Bone marrow (tissue), 2 donors: ENCODE measurements at regions not wholly inside any gene's neighbourhood (a gene's known extent, or its start where the extent isn't known, plus 50 kb on each side); places are given as distances from the start of the nearest gene placed in this dataset.

ENCODE experiments used
- DNase-seq, 2 donors: peaks; one replicate each; lab custom pipeline; 2025; lab: John Stamatoyannopoulos, UW

DNA sequence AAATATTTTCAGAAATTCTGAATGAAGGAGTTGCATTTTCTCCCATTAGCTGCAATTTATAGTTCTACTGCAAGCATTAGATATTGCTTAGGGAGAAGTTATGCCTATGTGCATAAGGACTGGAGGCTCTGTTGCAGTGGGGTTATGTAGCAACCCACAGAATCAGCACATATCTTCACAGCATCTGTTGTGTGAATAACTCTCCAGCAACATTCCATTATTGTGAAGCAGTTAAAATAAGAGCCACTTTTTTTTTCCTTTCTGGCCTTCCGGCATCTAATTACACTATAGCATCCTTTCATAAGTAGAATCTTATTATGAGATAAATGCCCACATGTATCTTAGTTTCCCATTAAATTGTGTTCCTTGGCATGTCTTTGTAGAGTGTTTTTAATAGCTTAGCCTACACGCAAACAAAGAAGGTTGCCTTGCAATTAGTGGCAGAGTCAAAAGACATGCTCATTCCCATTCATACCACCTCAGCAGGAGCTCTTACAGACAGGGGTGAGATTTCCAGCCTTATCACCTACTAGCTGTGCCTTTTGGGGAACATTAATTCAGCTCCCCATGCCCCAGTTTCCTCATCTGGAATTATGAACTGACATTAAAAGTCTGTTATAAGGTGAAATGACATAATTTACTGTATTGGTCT lies 596.0 kb upstream of the GOT2 start:
- no peak for DNase-seq

DNA sequence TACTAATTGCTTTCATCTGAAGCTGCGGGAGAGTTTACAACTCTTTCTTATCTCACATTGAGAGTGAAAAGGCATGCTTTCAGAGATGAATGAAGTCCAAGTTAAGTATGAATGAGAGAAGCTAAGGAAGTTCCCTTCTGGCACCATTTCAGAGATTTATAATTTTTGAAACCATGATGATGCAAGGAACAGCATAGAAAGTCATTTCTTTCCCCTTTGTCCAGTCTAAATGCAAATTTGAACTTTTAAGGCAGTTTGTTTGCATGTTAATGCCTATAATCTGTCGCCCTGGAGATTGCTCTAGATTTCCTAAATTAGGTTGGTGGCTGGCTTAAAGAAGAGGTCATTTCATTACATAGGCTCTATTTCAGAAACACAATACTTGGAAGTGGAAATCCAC lies 594.8 kb upstream of the GOT2 start:
- no peak for DNase-seq

DNA sequence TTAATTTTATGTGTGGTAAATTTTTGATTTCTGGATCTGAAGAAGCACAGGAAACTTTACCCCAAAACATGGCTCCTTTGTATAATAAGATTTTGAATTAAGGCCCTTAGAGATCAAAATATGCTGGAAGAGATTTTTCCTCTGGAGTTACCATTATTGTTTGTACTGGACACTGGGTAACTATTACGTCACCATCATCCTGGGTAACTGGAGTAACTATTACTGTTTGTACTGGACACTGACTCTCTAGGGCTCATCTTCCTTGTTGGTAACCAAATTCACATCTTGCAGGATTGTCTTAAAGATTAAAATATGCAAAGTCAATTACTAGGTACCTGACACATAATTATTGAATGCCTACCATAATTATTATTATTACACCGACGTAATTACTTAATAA lies 593.8 kb upstream of the GOT2 start:
- no peak for DNase-seq

DNA sequence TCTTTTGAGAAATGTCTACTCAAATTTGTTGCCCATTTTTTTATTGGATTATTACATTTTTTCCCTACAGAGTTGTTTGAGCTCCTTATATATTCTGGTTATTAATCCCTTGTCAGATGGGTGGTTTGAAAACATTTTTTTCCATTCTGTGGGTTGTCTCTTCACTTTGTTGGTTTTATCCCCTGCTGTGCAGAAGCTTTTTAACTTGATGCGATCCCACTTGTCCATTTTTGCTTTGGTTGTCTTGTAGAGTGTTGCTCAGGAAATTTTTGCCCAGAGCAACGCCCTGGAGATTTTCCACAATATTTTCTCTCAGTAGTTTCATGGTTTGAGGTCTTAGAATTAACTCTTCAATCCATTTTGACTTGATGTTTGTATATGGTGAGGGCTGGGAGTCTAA lies 592.8 kb upstream of the GOT2 start:
- DNase-seq: no peak

DNA sequence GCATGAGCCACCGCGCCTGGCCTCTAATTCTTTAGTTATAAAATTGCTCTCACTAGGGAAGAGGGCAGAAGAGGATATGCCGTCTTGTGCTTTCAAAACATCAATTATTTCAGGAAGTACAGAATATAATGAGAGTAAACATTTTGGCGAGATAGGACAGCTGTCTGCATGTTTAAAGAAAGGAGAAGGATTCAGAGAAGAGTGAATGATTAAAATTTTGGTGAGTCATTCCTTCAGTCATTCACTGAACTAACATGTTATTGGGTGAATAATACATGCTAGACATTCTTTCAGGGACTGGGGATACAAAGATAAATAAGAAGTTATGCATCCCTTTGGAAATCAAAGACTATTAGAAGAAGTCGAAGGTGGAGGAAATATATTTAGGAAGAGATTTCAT lies 590.3 kb upstream of the GOT2 start:
- no peak for DNase-seq

DNA sequence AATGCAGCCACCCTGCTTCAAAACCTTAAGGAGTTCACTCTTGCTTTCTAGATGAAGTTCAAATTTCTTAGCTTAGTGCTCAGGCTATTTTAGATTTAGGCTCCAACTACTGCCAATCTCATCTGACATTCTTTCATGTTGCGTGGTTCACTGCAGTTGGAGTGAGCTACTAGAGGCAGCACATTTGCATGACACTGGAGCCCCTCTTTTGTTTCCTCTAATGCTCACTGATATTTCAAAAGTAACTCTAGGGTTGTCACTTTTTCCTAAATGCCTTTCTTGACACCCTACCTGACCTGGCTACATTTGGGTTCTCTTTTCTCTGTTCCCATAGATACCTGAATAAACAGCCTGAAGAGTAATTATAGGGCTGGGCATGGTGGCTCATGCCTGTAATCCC lies 586.5 kb upstream of the GOT2 start:
- no peak for DNase-seq

DNA sequence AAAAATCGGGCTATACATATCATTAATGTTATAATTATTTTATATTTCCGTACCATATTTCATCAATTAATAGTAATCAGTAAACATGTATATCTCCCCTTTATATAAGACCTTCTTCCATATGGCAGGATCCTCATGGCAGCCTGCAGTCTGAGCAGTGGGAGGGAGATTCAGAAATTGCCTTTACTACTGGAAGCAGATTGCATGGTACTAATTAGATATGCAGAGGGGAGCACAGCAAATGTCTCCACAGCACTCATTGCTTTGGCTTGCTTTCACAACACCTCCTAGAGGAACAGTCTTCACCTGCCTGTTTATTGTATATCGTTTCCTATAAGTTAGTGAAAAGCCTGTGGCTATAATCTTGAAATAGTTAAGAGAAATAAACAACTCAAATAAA lies 585.8 kb upstream of the GOT2 start:
- DNase-seq: no peak

DNA sequence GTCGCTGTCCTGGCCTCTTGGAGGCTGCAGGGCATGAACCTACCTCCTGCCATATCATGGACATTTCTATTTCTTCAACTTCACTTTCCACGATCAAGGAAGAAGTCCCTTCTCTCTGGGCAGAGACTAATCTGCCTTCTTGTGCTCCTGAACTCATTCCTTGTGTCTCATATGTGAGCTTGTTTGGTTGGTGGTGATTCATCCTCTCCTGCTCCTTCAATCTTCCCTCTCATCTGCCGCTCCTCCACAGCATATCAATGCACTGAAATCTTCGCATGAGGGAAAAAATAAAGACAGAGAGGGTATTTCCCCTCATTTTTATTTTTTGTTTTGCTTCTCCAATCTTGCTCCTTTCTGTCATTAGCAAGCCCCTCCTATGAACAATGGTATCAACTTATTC lies 571.7 kb upstream of the GOT2 start:
- no peak for DNase-seq

DNA sequence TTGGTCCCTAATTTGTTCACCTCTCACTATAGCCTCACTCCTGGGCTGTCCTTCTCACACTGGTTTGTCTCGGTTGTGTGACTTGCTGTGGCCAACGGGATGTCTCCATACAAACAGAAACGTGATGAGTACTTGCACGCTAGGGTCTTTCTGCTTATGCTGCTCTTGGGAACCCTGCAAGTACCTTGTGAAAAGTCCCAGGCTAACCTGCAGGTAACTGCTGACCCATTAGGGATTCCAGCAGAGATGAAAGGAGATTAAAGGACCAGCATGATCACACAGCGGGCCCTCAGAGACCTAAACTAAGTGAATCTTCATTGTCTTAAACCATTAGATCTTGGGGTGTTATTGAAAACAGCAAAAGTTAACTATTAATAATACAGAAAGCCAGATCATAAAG lies 562.8 kb upstream of the GOT2 start:
- no peak for DNase-seq

DNA sequence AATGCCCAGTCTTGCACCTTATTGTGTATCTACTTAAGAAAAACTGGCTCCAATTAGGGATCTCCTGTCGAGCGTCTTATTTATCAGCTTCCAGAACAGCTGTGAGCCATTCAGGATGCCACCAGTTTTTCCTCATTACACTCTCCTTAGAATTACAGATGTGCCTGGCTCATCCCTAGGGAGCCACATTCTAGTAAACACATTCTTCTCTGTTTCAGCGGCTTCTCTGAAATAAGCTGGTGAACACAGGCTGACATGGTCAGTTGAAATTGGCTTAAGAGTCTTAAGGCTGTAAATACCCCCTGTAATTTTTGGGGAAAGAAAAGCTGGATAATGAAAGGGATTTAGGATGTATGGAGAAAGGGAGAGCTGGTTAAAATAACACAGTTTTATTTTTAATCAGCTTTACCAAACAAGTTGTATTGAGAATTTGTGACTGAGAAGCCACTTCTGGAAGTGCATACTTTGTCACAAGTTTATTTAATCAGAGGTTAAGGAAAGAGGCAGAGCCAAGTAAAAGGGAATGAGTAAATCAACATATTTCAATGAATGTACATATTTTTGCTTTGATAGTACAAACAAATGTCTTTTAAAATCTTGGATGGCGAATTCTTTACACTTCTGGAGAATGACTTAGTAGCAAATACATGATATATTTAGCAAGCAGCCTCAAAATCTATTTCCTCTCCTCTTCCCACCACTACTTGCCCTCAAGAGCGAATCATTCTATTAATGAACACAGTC lies 562.0 kb upstream of the GOT2 start:
- no peak for DNase-seq

DNA sequence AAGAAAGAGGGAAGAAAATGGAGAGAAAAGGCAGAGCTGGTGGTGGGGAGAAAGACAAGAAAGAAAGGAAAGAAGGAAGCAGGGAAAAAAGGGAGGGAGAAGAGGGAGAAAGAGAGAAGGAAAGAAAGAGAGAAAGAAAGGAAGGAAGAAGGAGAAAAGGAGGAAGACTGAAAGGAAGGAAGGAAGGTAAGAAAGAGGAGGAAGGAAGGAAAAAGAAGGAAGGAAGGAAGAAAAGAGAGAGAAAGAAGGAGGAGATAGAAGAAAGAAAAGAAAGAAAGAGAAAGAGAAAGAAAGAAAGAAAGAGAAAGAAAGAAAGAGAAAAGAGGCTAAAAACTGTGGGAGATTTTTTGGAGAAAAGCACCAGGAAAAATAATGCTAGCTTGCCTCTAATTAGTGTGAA lies 561.4 kb upstream of the GOT2 start:
- DNase-seq: no peak

DNA sequence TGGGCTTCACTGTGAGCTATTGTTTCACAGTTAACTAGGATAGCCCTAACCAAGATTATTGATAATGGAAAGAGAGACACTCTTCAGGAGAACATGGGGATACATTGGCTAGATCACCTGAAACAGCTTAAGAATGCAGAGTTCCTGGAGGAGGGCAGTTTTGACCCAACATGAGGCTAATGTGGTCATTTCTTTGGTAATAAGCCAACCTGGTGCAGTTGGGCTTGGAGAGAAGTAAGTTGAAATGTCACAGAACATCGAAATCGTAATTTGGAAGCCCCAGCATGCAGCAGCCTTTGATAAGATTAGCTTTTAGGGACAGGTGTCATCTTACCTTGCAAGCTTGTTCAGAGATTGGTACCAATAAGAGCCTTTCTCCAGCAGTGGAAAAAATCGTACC lies 556.6 kb upstream of the GOT2 start:
- no peak for DNase-seq

DNA sequence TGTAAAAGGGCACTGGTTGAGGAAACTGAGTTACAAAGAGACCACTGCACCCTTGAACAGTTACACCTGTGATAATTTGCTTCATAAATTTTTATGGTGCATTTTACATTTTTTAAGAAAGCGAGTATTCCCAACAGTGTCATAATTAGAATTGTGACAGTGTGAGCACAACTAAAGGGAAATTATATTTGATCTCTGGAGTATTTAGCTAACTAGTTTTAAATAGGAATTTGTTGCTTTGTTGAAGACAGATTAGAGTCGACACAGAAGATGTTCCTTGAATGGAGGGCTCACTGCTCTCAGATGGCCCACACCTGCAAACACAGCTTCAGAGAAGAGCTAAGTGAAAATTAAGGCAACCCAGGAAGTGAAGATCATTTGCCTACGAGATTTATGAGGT lies 555.0 kb upstream of the GOT2 start:
- DNase-seq: no peak

DNA sequence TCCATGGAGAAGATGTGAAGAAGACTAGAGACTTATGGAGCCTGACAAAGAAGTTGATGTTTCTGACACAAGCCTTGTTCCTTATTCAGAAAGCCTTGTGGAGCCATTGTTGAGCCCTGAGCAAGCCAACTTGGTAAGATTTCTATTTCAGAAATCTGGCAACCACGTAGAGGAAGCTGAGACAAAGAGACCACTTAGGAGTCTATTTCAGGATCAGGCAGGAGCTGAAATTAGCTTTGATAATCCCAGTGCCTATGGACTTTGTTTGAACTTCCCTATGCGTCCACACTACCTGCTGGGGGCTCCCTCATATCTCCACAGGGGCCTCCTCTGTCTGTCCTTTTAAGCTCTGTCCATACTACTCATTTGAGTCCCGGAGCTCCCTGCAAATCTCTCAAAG lies 540.0 kb upstream of the GOT2 start:
- no peak for DNase-seq

DNA sequence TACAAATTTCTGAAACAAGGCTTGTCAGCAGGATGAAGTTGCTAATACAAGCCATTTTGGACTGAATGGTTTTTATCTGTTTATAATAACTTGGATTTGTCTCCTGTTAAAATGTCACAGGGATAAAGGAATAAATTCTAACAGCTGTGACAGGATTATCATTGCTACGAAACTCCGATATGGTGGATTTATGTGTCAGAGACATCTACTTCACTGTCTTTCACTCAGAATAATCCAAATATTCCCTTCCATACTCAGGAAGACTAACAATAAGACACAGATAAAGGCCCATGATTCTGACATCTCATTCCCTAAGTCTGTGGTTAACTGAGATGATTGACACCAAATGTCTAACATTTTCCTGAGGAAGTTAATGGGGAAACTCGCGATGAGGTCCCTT lies 529.8 kb upstream of the GOT2 start:
- DNase-seq: no peak

DNA sequence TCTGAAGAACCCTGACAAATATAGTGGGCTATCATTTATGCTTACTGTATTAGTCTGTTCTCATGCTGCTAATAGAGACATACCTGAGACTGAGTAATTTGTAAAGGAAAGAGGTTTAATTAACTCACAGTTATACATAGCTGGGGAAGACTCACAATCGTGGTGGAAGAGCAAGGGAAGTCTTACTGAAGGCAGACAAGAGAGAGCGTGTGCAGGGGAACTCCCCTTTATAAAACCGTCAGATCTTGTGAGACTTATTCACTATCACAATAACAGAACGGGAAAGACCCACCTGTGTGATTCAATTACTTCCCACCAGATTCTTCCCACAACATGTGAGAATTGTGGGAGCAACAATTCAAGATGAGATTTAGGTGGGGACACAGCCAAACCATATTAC lies 526.8 kb upstream of the GOT2 start:
- DNase-seq: no peak

DNA sequence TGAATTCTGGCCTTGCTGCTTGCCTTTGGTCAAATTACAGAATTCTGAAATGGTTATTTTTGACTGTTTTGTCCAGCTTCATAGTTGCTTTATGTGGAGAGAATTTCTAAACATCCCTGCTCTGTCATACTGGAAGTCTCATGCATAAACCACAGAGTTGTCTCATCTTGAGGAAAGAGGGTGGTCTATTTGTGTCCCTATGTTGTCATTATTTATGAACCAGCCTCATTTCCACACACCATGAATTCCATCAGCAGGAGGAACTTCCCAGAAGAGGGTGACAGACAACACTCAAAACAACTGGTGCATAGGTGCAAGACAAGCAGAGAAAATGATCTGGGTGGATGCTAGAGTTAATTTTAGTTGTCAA lies 525.8 kb upstream of the GOT2 start:
- DNase-seq: no peak

DNA sequence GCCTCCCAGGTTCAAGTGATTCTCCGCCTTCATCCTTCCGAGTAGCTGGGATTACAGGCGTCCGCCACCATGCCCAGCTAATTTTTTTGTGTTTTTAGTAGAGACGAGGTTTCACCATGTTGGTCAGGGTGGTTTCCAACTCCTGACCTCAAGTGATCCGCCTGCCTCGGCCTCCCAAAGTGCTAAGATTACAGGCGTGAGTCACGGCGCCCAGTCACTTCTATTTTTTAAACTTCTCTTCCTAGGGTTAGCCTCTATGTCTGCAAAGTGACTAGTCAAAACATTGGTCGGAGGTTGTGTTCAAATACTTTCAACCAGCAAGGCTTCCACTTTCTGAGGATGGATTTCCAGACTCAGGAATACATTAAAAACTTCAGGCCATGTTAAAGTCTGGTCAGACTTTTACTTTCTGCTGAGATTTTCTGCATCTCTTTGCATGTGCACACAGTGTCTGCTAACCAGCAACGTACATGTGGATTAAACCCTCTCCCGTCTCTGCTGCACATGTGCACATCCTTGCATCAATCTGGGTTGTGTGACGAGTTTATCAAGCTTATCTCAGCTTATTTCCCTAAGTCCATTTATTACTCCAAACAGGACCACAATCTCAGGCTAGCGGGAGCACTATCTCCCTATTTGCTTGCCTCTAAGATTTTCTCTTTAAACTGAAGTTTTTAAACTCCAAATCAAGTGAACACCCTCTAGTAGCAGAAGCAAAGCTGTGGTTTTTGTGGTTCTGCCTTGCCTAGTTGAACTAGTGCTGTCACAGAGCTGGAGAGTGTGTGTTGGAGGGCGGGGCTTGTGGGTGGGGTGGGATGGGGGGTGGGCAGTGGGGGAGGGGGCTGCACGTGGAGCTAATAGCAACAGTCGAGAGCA lies 525.2 kb upstream of the GOT2 start:
- DNase-seq: no peak

DNA sequence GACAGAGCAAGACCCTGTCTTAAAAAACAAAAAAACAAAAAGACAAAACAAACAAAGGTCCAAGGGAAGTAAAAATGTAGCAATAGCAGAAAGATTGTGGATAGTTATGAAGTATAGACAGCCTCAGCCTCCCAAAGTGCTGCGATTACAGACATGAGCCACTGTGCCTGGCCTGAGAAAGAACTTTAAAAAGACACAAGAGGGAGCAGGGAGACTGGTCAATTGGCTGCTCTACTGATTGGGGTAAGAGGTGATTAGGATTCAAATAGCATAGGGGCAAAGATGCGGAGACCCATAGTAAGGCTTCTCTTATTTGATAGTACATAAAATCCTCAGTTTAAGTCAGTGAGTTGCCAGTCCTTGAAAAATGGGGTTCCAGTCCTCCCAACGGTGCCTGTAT lies 518.2 kb upstream of the GOT2 start:
- DNase-seq: no peak

DNA sequence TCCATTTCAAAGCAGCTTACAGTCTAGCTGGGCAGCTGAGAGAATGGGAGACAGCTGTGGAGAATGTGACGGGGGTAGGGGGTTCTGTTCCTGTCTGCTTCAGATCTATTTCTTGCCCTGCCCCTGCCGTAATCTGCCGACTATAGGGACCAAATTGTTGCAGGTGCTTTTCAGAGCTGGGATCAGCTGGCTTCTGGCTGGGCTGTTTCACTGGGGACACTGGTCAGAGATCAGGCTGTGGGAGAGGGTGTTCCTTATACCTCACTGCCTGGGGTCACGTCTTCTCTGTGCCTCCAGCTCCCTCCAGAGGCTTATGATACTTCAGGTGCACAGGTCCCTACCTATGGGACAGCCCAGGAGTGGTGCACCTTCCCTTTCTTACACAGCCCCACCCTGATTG lies 514.9 kb upstream of the GOT2 start:
- DNase-seq: no peak

DNA sequence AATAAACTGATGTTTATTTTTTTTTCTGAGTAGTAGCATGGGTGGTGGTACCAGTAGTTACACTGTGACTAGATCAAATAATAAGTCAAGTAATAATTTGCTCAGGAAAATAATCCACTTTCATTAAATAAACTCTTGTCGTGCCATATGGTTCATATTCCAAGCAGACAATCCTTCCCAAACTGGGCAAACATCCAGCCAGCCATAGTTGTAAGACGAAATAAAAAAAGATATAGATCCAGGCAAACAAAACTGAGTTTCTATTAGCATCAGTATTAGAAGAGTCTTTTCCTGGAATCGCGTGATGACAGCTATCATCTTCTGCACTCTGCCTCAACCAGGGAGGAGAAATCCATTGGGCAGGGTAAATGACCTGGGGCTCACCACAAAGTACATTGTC lies 508.4 kb upstream of the GOT2 start:
- no peak for DNase-seq

DNA sequence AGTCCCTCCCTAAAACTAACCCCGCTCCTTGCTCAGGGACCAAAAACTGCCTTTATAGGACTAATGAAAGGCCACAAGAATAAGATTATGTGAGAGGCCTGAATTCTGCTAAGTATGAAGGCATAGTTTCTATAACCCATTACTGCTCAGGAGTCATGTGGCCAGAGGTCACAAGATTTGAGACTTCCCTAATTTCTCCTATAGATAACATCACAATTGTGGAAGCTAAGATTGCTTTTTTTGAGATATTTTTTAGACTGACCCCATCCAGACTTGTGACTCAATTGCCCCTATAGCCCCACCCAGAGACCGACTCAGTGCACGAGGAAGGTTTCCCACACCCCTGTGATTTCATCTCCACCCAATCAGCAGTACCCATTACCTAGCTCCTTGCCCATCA lies 504.1 kb upstream of the GOT2 start:
- DNase-seq: no peak

DNA sequence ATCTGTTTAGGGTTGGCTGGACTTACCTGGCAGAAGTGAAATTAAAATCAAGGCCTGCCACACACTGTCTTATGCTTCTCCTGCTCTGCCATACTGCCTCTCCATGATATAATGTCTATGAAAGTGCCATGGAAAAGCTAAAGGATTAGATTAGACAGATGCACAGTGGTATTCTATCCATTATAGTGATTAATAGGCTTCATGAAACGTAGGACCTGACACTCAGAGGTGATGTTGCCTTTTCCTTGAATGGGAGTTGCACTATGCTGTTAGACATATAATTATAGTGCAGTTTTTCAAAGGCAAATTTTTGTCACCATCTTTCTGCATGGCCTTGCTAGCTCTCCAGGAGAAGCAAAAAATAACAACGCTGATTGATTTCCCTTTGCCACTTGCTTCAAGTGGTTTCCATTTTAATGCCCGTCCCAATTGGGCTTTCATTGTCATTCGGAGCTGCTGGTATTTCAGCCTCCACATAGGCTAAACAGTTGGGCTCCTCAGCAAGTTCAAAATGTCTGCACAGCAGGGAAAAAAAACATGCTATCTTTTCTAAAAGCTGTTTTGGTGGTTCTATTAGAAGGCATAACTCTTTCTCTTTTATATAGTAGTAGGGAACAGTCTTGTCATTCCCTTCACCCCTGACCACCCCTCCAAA lies 502.8 kb upstream of the GOT2 start:
- no peak for DNase-seq
